ENCODE measurements at regions not wholly inside any gene's neighbourhood (a gene's known extent, or its start where the extent isn't known, plus 50 kb on each side); places are given as distances from the start of the nearest gene placed in this dataset.
"Not testable (repeated sequence)": the region's sequence is repeated elsewhere in the genome, so short reads cannot be mapped to it uniquely, and the experiment has no call there.

GRCh38 chr1:104331763-104332162, 582.1 kb downstream of the AMY1C start:
- H3K4me1 ChIP-seq (ENCODE audit: insufficient read depth), result no peaks in the 10 kb centered on the region
- H3K27ac ChIP-seq, result no peak overlapping the region
- intact Hi-C loops (cut with DNase I), result no loop called here
- H3K9me3 ChIP-seq, result no peaks in the 10 kb centered on the region
- no peak overlapping the region for H3K4me3 ChIP-seq
- no peak for DNase-seq
- TF ChIP-seq POLR2A (IDR thresholded peaks at IDR 0.05), result no peak
- TF ChIP-seq EP300 (IDR thresholded peaks at IDR 0.05), result no peak
- TF ChIP-seq CTCF (IDR thresholded peaks at IDR 0.05), result no peak
- no peaks in the 10 kb centered on the region for H3K36me3 ChIP-seq
- WGBS, 3 donors, result 80 to 89% (median 84%) methylated on average over 3 of the region's 3 CpGs
- H3K27me3 ChIP-seq, result no peaks in the 10 kb centered on the region

- intact Hi-C loops (cut with DNase I); H3K36me3 ChIP-seq; H3K9me3 ChIP-seq; H3K4me3 ChIP-seq; H3K4me1 ChIP-seq (ENCODE audit: insufficient read depth); H3K27me3 ChIP-seq; H3K27ac ChIP-seq; DNase-seq: not testable (repeated sequence)
- 72 to 83% (median 81%) methylated on average over 5 of the region's 5 CpGs for WGBS, 3 donors
Measured at GRCh38 chr1:104337927-104338326, 588.2 kb downstream of the AMY1C start.

- Histone ChIP-seq H3K9me3 (no peaks in the 10 kb centered on the region), H3K4me1 (ENCODE audit: insufficient read depth) (no peaks in the 10 kb centered on the region), H3K27me3 (no peaks in the 10 kb centered on the region), H3K36me3 (no peaks in the 10 kb centered on the region), H3K27ac (no peak overlapping the region), H3K4me3 (no peak overlapping the region)
- intact Hi-C loops (cut with DNase I), result no loop called here
- TF ChIP-seq CTCF (IDR thresholded peaks at IDR 0.05) (no peak), POLR2A (IDR thresholded peaks at IDR 0.05) (no peak), EP300 (IDR thresholded peaks at IDR 0.05) (no peak)
- DNase-seq, result no peak
- WGBS, 3 donors, result 64% methylated on average over 3 of the region's 3 CpGs
Measured at GRCh38 chr1:104341944-104342343, 592.2 kb downstream of the AMY1C start.

- H3K27me3 ChIP-seq, result no peaks in the 10 kb centered on the region
- no peaks in the 10 kb centered on the region for H3K36me3 ChIP-seq
- intact Hi-C loops (cut with DNase I), result no loop called here
- DNase-seq, result no peak
- H3K4me1 ChIP-seq (ENCODE audit: insufficient read depth), result no peaks in the 10 kb centered on the region
- 91 to 96% (median 95%) methylated on average over 1 of the region's 1 CpG for WGBS, 3 donors
- no peak overlapping the region for H3K4me3 ChIP-seq
- no peaks in the 10 kb centered on the region for H3K9me3 ChIP-seq
- no peak overlapping the region for H3K27ac ChIP-seq
- TF ChIP-seq POLR2A (IDR thresholded peaks at IDR 0.05), result no peak
- TF ChIP-seq CTCF (IDR thresholded peaks at IDR 0.05), result no peak
- TF ChIP-seq EP300 (IDR thresholded peaks at IDR 0.05), result no peak
Measured at GRCh38 chr1:104348277-104348676, 598.6 kb downstream of the AMY1C start.

GRCh38 chr1:104353580-104353979, 603.9 kb downstream of the AMY1C start:
- intact Hi-C loops (cut with DNase I), result no loop called here
- no peak overlapping the region for H3K27ac ChIP-seq
- TF ChIP-seq POLR2A (IDR thresholded peaks at IDR 0.05) (no peak), EP300 (IDR thresholded peaks at IDR 0.05) (no peak), CTCF (IDR thresholded peaks at IDR 0.05) (no peak)
- no peaks in the 10 kb centered on the region for H3K36me3 ChIP-seq
- H3K27me3 ChIP-seq, result no peaks in the 10 kb centered on the region
- H3K4me1 ChIP-seq (ENCODE audit: insufficient read depth), result no peaks in the 10 kb centered on the region
- no peaks in the 10 kb centered on the region for H3K9me3 ChIP-seq
- no peak overlapping the region for H3K4me3 ChIP-seq
- WGBS, 3 donors, result 12 to 18% (median 13%) methylated on average over 1 of the region's 1 CpG
- DNase-seq, result no peak
